Lung (tissue), 11 donors: ENCODE measurements at regions not wholly inside any gene's neighbourhood (a gene's known extent, or its start where the extent isn't known, plus 50 kb on each side); places are given as distances from the start of the nearest gene placed in this dataset.

Experiments used
- ATAC-seq: fragments of 200-7000 bp; cut with Tn5 transposase; one replicate; pipeline ENCODE4 v1.9.1; 2020; ENCODE audit warnings: moderate number of reproducible peaks; ENCODE audit not compliant: insufficient read depth, low FRiP score
- DNase-seq, 3 donors: peaks; one replicate each; pipeline ENCODE4 v3.0.0-alpha.2; 2013 to 2017
- H3K27ac ChIP-seq, 2 donors: one replicate each; pipeline ENCODE4 v1.5.1; 2013; ENCODE audit warnings: mild to moderate bottlenecking in 2 of 2, moderate library complexity in 2 of 2, control low read depth in 1 of 2, inconsistent platforms in 1 of 2, low read depth in 1 of 2, low read length in 1 of 2
- H3K27me3 ChIP-seq, 3 donors: one replicate each; pipeline ENCODE4 v1.5.1; 2013; ENCODE audit warnings: low read length in 2 of 3; ENCODE audit not compliant: control insufficient read depth in 3 of 3, insufficient read depth in 3 of 3
- H3K36me3 ChIP-seq, 4 donors: one replicate each; pipeline ENCODE4 v1.5.1; 2013; ENCODE audit warnings: low read length in 4 of 4, mild to moderate bottlenecking in 1 of 4, moderate library complexity in 1 of 4; ENCODE audit not compliant: control insufficient read depth in 4 of 4, insufficient read depth in 4 of 4
- H3K4me1 ChIP-seq, 5 donors: one replicate each; pipeline ENCODE4 v1.5.1; 2013; ENCODE audit warnings: low read length in 5 of 5, mild to moderate bottlenecking in 2 of 5, moderate library complexity in 1 of 5; ENCODE audit not compliant: control insufficient read depth in 5 of 5, insufficient read depth in 5 of 5
- H3K4me3 ChIP-seq: one replicate; pipeline ENCODE4 v1.5.1; 2013; ENCODE audit warnings: mild to moderate bottlenecking, control low read depth, moderate library complexity
- H3K9ac ChIP-seq, 2 donors: one replicate each; pipeline ENCODE4 v1.5.1; 2013; ENCODE audit warnings: low read length in 2 of 2, control low read depth in 1 of 2; ENCODE audit not compliant: insufficient read depth in 1 of 2
- H3K9me3 ChIP-seq, 4 donors: one replicate each; pipeline ENCODE4 v1.5.1; 2013; ENCODE audit warnings: low read length in 3 of 4, mild to moderate bottlenecking in 1 of 4, moderate library complexity in 1 of 4; ENCODE audit not compliant: control insufficient read depth in 4 of 4, insufficient read depth in 3 of 4
- CTCF ChIP-seq: IDR thresholded peaks from 2 replicates; pipeline ENCODE4 v1.5.1; 2012; ENCODE audit warnings: mild to moderate bottlenecking; ENCODE audit errors: control extremely low read depth, extremely low read depth
- WGBS, 2 donors: extraction: QIAGEN DNeasy Blood & Tissue Kit; methylation state at CpG; one replicate each; pipeline ENCODE4 v1.1.7; 2013; 5-methylcytosine and 5-hydroxymethylcytosine counted together
- donor health status: control.
- donor health status: control.
- donor health status: Bipolar disorder and iron deficiency.
- donor health status: healthy.
- donor health status: DM: yes; HTN: yes; CAD: no.

- ATAC-seq: no peak
- TF ChIP-seq CTCF: no peak
- Histone ChIP-seq H3K27ac (no peak overlapping the region), H3K4me1 (peaks cover 0 to 8% (median 0%) of the 10 kb centered on the region in 5 donors), H3K9me3 (no peaks in the 10 kb centered on the region), H3K36me3 (no peaks in the 10 kb centered on the region), H3K27me3 (no peaks in the 10 kb centered on the region), H3K4me3 (no peak overlapping the region), H3K9ac (no peak overlapping the region)
- 91 to 95% methylated on average over 4 of the region's 4 CpGs for whole genome bisulfite sequencing, 2 donors
- DNase-seq: no peak
Observed at GRCh38 chr9:2480255-2480837, 141.2 kb upstream of the VLDLR start.

- H3K9ac ChIP-seq: no peak overlapping the region
- 71 to 81% methylated on average over 3 of the region's 3 CpGs for WGBS, 2 donors
- H3K4me3 ChIP-seq: no peak overlapping the region
- no peaks in the 10 kb centered on the region for H3K36me3 ChIP-seq
- no peak for TF ChIP-seq CTCF
- no peak overlapping the region for H3K27ac ChIP-seq
- ATAC-seq: no peak
- no peak for DNase-seq
- H3K27me3 ChIP-seq: no peaks in the 10 kb centered on the region
- H3K4me1 ChIP-seq: peaks cover 0 to 6% (median 0%) of the 10 kb centered on the region in 5 donors
- H3K9me3 ChIP-seq: no peaks in the 10 kb centered on the region
Observed at GRCh38 chr9:2481216-2481615, 140.4 kb upstream of the VLDLR start.

GRCh38 chr9:2486988-2487387 lies 134.6 kb upstream of the VLDLR start:
- ATAC-seq (no peak), DNase-seq (no peak)
- H3K9me3 ChIP-seq: no peaks in the 10 kb centered on the region
- H3K27me3 ChIP-seq: no peaks in the 10 kb centered on the region
- H3K4me1 ChIP-seq: peaks cover 0 to 5% (median 0%) of the 10 kb centered on the region in 5 donors
- no peak overlapping the region for H3K4me3 ChIP-seq
- peak overlapping the region in 1 of 2 donors; percentile 34 for H3K27ac ChIP-seq
- no peak for TF ChIP-seq CTCF
- H3K36me3 ChIP-seq: no peaks in the 10 kb centered on the region
- no peak overlapping the region for H3K9ac ChIP-seq

- TF ChIP-seq CTCF: no peak
- Histone ChIP-seq H3K27ac (no peak overlapping the region), H3K9ac (no peak overlapping the region), H3K4me1 (peaks cover 0 to 20% (median 8%) of the 10 kb centered on the region in 5 donors), H3K27me3 (no peaks in the 10 kb centered on the region), H3K9me3 (no peaks in the 10 kb centered on the region), H3K36me3 (no peaks in the 10 kb centered on the region), H3K4me3 (no peak overlapping the region)
- WGBS, 2 donors: 57% methylated on average over 2 of the region's 2 CpGs
- DNase-seq (no peak), ATAC-seq (no peak)
Observed at GRCh38 chr9:2489838-2490314, 131.7 kb upstream of the VLDLR start.
